ENCODE measurements at regions not wholly inside any gene's neighbourhood (a gene's known extent, or its start where the extent isn't known, plus 50 kb on each side); places are given as distances from the start of the nearest gene placed in this dataset.

GRCh38 chr22:34116126-34116525 is 195.8 kb upstream of the LARGE1 start:
- H3K27ac ChIP-seq (ENCODE audit: low read depth, low read length) = no peak overlapping the region
- peaks cover 0 to 6% (median 0%) of the 10 kb centered on the region in 5 donors for H3K9me3 ChIP-seq (ENCODE audit: control insufficient read depth in 5 of 5, low read length in 5 of 5)
- no peaks in the 10 kb centered on the region for H3K36me3 ChIP-seq (ENCODE audit: control insufficient read depth in 5 of 5, insufficient read depth in 5 of 5, low read length in 5 of 5)
- no peak overlapping the region for H3K4me3 ChIP-seq (ENCODE audit: low read depth in 1 of 5, low read length in 5 of 5)
- no peaks in the 10 kb centered on the region for H3K4me1 ChIP-seq (ENCODE audit: control insufficient read depth in 5 of 5, insufficient read depth in 5 of 5, low read length in 5 of 5)
- no peaks in the 10 kb centered on the region for H3K27me3 ChIP-seq (ENCODE audit: control insufficient read depth in 5 of 5, insufficient read depth in 4 of 5, low read length in 5 of 5)
- no peak overlapping the region for H3K9ac ChIP-seq (ENCODE audit: low read length in 5 of 5)

GRCh38 chr22:34122042-34122441 is 201.8 kb upstream of the LARGE1 start:
- no peak overlapping the region for H3K9ac ChIP-seq (ENCODE audit: low read length in 5 of 5)

GRCh38 chr22:34129691-34130486 is 209.6 kb upstream of the LARGE1 start:
- H3K4me1 ChIP-seq (ENCODE audit: control insufficient read depth in 5 of 5, insufficient read depth in 5 of 5, low read length in 5 of 5) = no peaks in the 10 kb centered on the region
- H3K9me3 ChIP-seq (ENCODE audit: control insufficient read depth in 5 of 5, low read length in 5 of 5) = no peaks in the 10 kb centered on the region
- no peak overlapping the region for H3K27ac ChIP-seq (ENCODE audit: low read depth, low read length)

More at GRCh38 chr22:34122042-34122441, 201.8 kb upstream of the LARGE1 start:
- Histone ChIP-seq H3K9me3 (ENCODE audit: control insufficient read depth in 5 of 5, low read length in 5 of 5) (peaks cover 0 to 6% (median 0%) of the 10 kb centered on the region in 5 donors), H3K36me3 (ENCODE audit: control insufficient read depth in 5 of 5, insufficient read depth in 5 of 5, low read length in 5 of 5) (no peaks in the 10 kb centered on the region), H3K27ac (ENCODE audit: low read depth, low read length) (no peak overlapping the region), H3K4me1 (ENCODE audit: control insufficient read depth in 5 of 5, insufficient read depth in 5 of 5, low read length in 5 of 5) (no peaks in the 10 kb centered on the region), H3K27me3 (ENCODE audit: control insufficient read depth in 5 of 5, insufficient read depth in 4 of 5, low read length in 5 of 5) (peaks cover 0 to 4% (median 0%) of the 10 kb centered on the region in 5 donors), H3K4me3 (ENCODE audit: low read depth in 1 of 5, low read length in 5 of 5) (no peak overlapping the region)

GRCh38 chr22:34135749-34136148 is 215.5 kb upstream of the LARGE1 start:
- Histone ChIP-seq H3K9ac (ENCODE audit: low read length in 5 of 5) (no peak overlapping the region), H3K36me3 (ENCODE audit: control insufficient read depth in 5 of 5, insufficient read depth in 5 of 5, low read length in 5 of 5) (no peaks in the 10 kb centered on the region), H3K27ac (ENCODE audit: low read depth, low read length) (no peak overlapping the region), H3K4me1 (ENCODE audit: control insufficient read depth in 5 of 5, insufficient read depth in 5 of 5, low read length in 5 of 5) (no peaks in the 10 kb centered on the region), H3K27me3 (ENCODE audit: control insufficient read depth in 5 of 5, insufficient read depth in 4 of 5, low read length in 5 of 5) (peaks cover 0 to 3% (median 0%) of the 10 kb centered on the region in 5 donors), H3K9me3 (ENCODE audit: control insufficient read depth in 5 of 5, low read length in 5 of 5) (no peaks in the 10 kb centered on the region), H3K4me3 (ENCODE audit: low read depth in 1 of 5, low read length in 5 of 5) (no peak overlapping the region)

More at GRCh38 chr22:34129691-34130486, 209.6 kb upstream of the LARGE1 start:
- no peak overlapping the region for H3K4me3 ChIP-seq (ENCODE audit: low read depth in 1 of 5, low read length in 5 of 5)
- H3K36me3 ChIP-seq (ENCODE audit: control insufficient read depth in 5 of 5, insufficient read depth in 5 of 5, low read length in 5 of 5) = no peaks in the 10 kb centered on the region
- no peak overlapping the region for H3K9ac ChIP-seq (ENCODE audit: low read length in 5 of 5)
- peaks cover 0 to 12% (median 4%) of the 10 kb centered on the region in 5 donors for H3K27me3 ChIP-seq (ENCODE audit: control insufficient read depth in 5 of 5, insufficient read depth in 4 of 5, low read length in 5 of 5)

- H3K27ac ChIP-seq (ENCODE audit: low read depth, low read length) = no peak overlapping the region
- peaks cover 0 to 11% (median 6%) of the 10 kb centered on the region in 5 donors for H3K9me3 ChIP-seq (ENCODE audit: control insufficient read depth in 5 of 5, low read length in 5 of 5)
- H3K4me3 ChIP-seq (ENCODE audit: low read depth in 1 of 5, low read length in 5 of 5) = no peak overlapping the region
- H3K27me3 ChIP-seq (ENCODE audit: control insufficient read depth in 5 of 5, insufficient read depth in 4 of 5, low read length in 5 of 5) = no peaks in the 10 kb centered on the region
- H3K36me3 ChIP-seq (ENCODE audit: control insufficient read depth in 5 of 5, insufficient read depth in 5 of 5, low read length in 5 of 5) = no peaks in the 10 kb centered on the region
- H3K4me1 ChIP-seq (ENCODE audit: control insufficient read depth in 5 of 5, insufficient read depth in 5 of 5, low read length in 5 of 5) = no peaks in the 10 kb centered on the region
- H3K9ac ChIP-seq (ENCODE audit: low read length in 5 of 5) = no peak overlapping the region
Measured at GRCh38 chr22:34150023-34150422, 229.7 kb upstream of the LARGE1 start.

GRCh38 chr22:34159491-34159890 is 239.2 kb upstream of the LARGE1 start:
- H3K27me3 ChIP-seq (ENCODE audit: control insufficient read depth in 5 of 5, insufficient read depth in 4 of 5, low read length in 5 of 5) = no peaks in the 10 kb centered on the region

GRCh38 chr22:34160141-34160783 is 240.0 kb upstream of the LARGE1 start:
- Histone ChIP-seq H3K27me3 (ENCODE audit: control insufficient read depth in 5 of 5, insufficient read depth in 4 of 5, low read length in 5 of 5) (no peaks in the 10 kb centered on the region), H3K9ac (ENCODE audit: low read length in 5 of 5) (no peak overlapping the region), H3K27ac (ENCODE audit: low read depth, low read length) (no peak overlapping the region), H3K4me3 (ENCODE audit: low read depth in 1 of 5, low read length in 5 of 5) (no peak overlapping the region), H3K9me3 (ENCODE audit: control insufficient read depth in 5 of 5, low read length in 5 of 5) (no peaks in the 10 kb centered on the region), H3K4me1 (ENCODE audit: control insufficient read depth in 5 of 5, insufficient read depth in 5 of 5, low read length in 5 of 5) (no peaks in the 10 kb centered on the region), H3K36me3 (ENCODE audit: control insufficient read depth in 5 of 5, insufficient read depth in 5 of 5, low read length in 5 of 5) (no peaks in the 10 kb centered on the region)

More at GRCh38 chr22:34159491-34159890, 239.2 kb upstream of the LARGE1 start:
- Histone ChIP-seq H3K36me3 (ENCODE audit: control insufficient read depth in 5 of 5, insufficient read depth in 5 of 5, low read length in 5 of 5) (no peaks in the 10 kb centered on the region), H3K27ac (ENCODE audit: low read depth, low read length) (no peak overlapping the region), H3K4me3 (ENCODE audit: low read depth in 1 of 5, low read length in 5 of 5) (no peak overlapping the region), H3K9ac (ENCODE audit: low read length in 5 of 5) (no peak overlapping the region), H3K4me1 (ENCODE audit: control insufficient read depth in 5 of 5, insufficient read depth in 5 of 5, low read length in 5 of 5) (no peaks in the 10 kb centered on the region), H3K9me3 (ENCODE audit: control insufficient read depth in 5 of 5, low read length in 5 of 5) (no peaks in the 10 kb centered on the region)

- no peaks in the 10 kb centered on the region for H3K36me3 ChIP-seq (ENCODE audit: control insufficient read depth in 5 of 5, insufficient read depth in 5 of 5, low read length in 5 of 5)
- no peaks in the 10 kb centered on the region for H3K4me1 ChIP-seq (ENCODE audit: control insufficient read depth in 5 of 5, insufficient read depth in 5 of 5, low read length in 5 of 5)
- no peak overlapping the region for H3K27ac ChIP-seq (ENCODE audit: low read depth, low read length)
- no peaks in the 10 kb centered on the region for H3K9me3 ChIP-seq (ENCODE audit: control insufficient read depth in 5 of 5, low read length in 5 of 5)
- H3K9ac ChIP-seq (ENCODE audit: low read length in 5 of 5) = no peak overlapping the region
- peaks cover 0 to 3% (median 0%) of the 10 kb centered on the region in 5 donors for H3K27me3 ChIP-seq (ENCODE audit: control insufficient read depth in 5 of 5, insufficient read depth in 4 of 5, low read length in 5 of 5)
- no peak overlapping the region for H3K4me3 ChIP-seq (ENCODE audit: low read depth in 1 of 5, low read length in 5 of 5)
Measured at GRCh38 chr22:34161431-34162123, 241.3 kb upstream of the LARGE1 start.

- no peaks in the 10 kb centered on the region for H3K36me3 ChIP-seq (ENCODE audit: control insufficient read depth in 5 of 5, insufficient read depth in 5 of 5, low read length in 5 of 5)
- no peaks in the 10 kb centered on the region for H3K9me3 ChIP-seq (ENCODE audit: control insufficient read depth in 5 of 5, low read length in 5 of 5)
- no peaks in the 10 kb centered on the region for H3K4me1 ChIP-seq (ENCODE audit: control insufficient read depth in 5 of 5, insufficient read depth in 5 of 5, low read length in 5 of 5)
- H3K27ac ChIP-seq (ENCODE audit: low read depth, low read length) = no peak overlapping the region
- no peak overlapping the region for H3K4me3 ChIP-seq (ENCODE audit: low read depth in 1 of 5, low read length in 5 of 5)
- H3K9ac ChIP-seq (ENCODE audit: low read length in 5 of 5) = no peak overlapping the region
- peaks cover 0 to 3% (median 0%) of the 10 kb centered on the region in 5 donors for H3K27me3 ChIP-seq (ENCODE audit: control insufficient read depth in 5 of 5, insufficient read depth in 4 of 5, low read length in 5 of 5)
Measured at GRCh38 chr22:34198976-34199375, 278.7 kb upstream of the LARGE1 start.

- no peaks in the 10 kb centered on the region for H3K36me3 ChIP-seq (ENCODE audit: control insufficient read depth in 5 of 5, insufficient read depth in 5 of 5, low read length in 5 of 5)
- H3K9ac ChIP-seq (ENCODE audit: low read length in 5 of 5) = no peak overlapping the region
- no peaks in the 10 kb centered on the region for H3K4me1 ChIP-seq (ENCODE audit: control insufficient read depth in 5 of 5, insufficient read depth in 5 of 5, low read length in 5 of 5)
- peaks cover 0 to 18% (median 5%) of the 10 kb centered on the region in 5 donors for H3K9me3 ChIP-seq (ENCODE audit: control insufficient read depth in 5 of 5, low read length in 5 of 5)
- H3K4me3 ChIP-seq (ENCODE audit: low read depth in 1 of 5, low read length in 5 of 5) = no peak overlapping the region
- no peak overlapping the region for H3K27ac ChIP-seq (ENCODE audit: low read depth, low read length)
- peaks cover 0 to 3% (median 0%) of the 10 kb centered on the region in 5 donors for H3K27me3 ChIP-seq (ENCODE audit: control insufficient read depth in 5 of 5, insufficient read depth in 4 of 5, low read length in 5 of 5)
Measured at GRCh38 chr22:34210301-34210700, 290.0 kb upstream of the LARGE1 start.

Measured in subcutaneous abdominal adipose tissue (tissue), 5 donors.